ENCODE measurements at regions not wholly inside any gene's neighbourhood (a gene's known extent, or its start where the extent isn't known, plus 50 kb on each side); places are given as distances from the start of the nearest gene placed in this dataset.

- no peak for TF ChIP-seq STAT6 (CRISPR knock-in tag; IDR thresholded peaks at IDR 0.05)
- TF ChIP-seq, protein P1, sequence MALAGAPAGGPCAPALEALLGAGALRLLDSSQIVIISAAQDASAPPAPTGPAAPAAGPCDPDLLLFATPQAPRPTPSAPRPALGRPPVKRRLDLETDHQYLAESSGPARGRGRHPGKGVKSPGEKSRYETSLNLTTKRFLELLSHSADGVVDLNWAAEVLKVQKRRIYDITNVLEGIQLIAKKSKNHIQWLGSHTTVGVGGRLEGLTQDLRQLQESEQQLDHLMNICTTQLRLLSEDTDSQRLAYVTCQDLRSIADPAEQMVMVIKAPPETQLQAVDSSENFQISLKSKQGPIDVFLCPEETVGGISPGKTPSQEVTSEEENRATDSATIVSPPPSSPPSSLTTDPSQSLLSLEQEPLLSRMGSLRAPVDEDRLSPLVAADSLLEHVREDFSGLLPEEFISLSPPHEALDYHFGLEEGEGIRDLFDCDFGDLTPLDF (CRISPR knock-in tag; IDR thresholded peaks at IDR 0.05): no peak
- TF ChIP-seq, protein P2, sequence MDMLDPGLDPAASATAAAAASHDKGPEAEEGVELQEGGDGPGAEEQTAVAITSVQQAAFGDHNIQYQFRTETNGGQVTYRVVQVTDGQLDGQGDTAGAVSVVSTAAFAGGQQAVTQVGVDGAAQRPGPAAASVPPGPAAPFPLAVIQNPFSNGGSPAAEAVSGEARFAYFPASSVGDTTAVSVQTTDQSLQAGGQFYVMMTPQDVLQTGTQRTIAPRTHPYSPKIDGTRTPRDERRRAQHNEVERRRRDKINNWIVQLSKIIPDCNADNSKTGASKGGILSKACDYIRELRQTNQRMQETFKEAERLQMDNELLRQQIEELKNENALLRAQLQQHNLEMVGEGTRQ (CRISPR knock-in tag; IDR thresholded peaks at IDR 0.05): no peak
- TF ChIP-seq ZNF644 (tag; IDR thresholded peaks at IDR 0.05; ENCODE audit: low read depth): no peak
- TF ChIP-seq ZNF263 (CRISPR knock-in tag; IDR thresholded peaks at IDR 0.05; ENCODE audit: borderline replicate concordance): no peak
- TF ChIP-seq NUFIP1 (IDR thresholded peaks at IDR 0.05; ENCODE audit: partially characterized antibody): no peak
- peak; percentile 22 for TF ChIP-seq HDAC3 (IDR thresholded peaks at IDR 0.05; ENCODE audit: borderline replicate concordance, partially characterized antibody)
- TF ChIP-seq, protein P3, sequence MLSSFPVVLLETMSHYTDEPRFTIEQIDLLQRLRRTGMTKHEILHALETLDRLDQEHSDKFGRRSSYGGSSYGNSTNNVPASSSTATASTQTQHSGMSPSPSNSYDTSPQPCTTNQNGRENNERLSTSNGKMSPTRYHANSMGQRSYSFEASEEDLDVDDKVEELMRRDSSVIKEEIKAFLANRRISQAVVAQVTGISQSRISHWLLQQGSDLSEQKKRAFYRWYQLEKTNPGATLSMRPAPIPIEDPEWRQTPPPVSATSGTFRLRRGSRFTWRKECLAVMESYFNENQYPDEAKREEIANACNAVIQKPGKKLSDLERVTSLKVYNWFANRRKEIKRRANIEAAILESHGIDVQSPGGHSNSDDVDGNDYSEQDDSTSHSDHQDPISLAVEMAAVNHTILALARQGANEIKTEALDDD (IDR thresholded peaks at IDR 0.05): no peak
- TF ChIP-seq MAZ (CRISPR knock-in tag; conservative IDR thresholded peaks at IDR 0.05 in 1 of 2, IDR thresholded peaks at IDR 0.05 in 1 of 2): peak in 1 of 2 experiments; percentile 46; a peak in 1 of 4 replicates
- TF ChIP-seq KDM1A (IDR thresholded peaks at IDR 0.05): 0 out of 4 replicates have a peak, but pooled peaks of 1 of the 2 experiments have one; percentile 38
- no peak for TF ChIP-seq KAT2B (IDR thresholded peaks at IDR 0.05; ENCODE audit: low read depth, low read length)
- no peak for TF ChIP-seq PML (IDR thresholded peaks at IDR 0.05; ENCODE audit: low read length)
- TF ChIP-seq SFPQ (IDR thresholded peaks at IDR 0.05; ENCODE audit: low read depth, low read length): no peak
- TF ChIP-seq ZBTB49 (CRISPR knock-in tag; IDR thresholded peaks at IDR 0.05; ENCODE audit: borderline replicate concordance): no peak
- TF ChIP-seq SIRT6 (IDR thresholded peaks at IDR 0.05; ENCODE audit: low read depth, low read length): no peak
- peak; percentile 69 for TF ChIP-seq CBFA2T2 (conservative IDR thresholded peaks at IDR 0.05)
Measured at GRCh38 chr15:66931768-66932633, 133.4 kb upstream of the SMAD3 start (continued).
